NCI-H1930 (cell line): ENCODE measurements at regions not wholly inside any gene's neighbourhood (a gene's known extent, or its start where the extent isn't known, plus 50 kb on each side); places are given as distances from the start of the nearest gene placed in this dataset.
"Not testable (repeated sequence)": the region's sequence is repeated elsewhere in the genome, so short reads cannot be mapped to it uniquely, and the experiment has no call there.

ENCODE experiments used
- DNase-seq, 2 experiments: peaks; one replicate each; lab custom pipeline; 2025; lab: John Stamatoyannopoulos, UW

DNA sequence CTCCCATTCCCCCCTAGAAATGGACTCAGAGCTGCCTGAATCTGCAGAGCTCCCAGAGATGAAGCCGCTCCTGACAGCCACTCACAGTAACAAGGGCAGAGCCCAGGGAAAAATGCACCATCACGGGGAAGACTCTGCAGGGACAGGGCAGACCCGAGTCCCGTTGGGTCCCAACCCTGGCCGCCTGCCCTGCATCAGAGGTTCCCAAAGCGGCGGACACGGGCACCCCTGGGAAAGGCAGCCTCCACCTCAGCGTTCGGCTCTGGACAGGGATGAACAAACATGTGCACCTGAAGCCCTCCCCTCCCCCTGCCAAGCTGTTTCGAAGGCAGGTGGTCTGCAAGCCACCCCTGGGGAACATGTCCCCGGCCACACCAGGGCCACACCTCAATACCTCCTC is 320.4 kb downstream of the ADGRD1 start:
- DNase-seq = no peak

DNA sequence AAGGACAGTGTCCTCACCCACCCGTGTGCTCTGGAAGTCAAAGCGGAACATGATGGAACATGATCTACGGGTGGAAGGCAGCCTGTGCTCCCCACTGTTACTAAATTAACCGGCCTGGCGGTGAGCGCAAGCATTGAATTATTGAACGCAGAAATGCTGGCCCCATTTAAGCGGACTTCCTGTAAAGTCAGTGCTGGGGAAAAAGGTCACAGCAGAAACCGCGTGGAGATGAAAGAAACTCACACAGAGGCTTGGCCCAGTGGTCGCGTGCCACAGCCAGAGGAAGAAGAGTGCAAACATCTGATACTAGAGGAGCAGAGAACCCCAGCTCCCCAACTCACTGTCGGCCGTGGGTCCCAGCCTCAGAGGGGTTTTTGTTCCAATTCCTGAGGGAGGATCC is 321.2 kb downstream of the ADGRD1 start:
- DNase-seq = no peak

DNA sequence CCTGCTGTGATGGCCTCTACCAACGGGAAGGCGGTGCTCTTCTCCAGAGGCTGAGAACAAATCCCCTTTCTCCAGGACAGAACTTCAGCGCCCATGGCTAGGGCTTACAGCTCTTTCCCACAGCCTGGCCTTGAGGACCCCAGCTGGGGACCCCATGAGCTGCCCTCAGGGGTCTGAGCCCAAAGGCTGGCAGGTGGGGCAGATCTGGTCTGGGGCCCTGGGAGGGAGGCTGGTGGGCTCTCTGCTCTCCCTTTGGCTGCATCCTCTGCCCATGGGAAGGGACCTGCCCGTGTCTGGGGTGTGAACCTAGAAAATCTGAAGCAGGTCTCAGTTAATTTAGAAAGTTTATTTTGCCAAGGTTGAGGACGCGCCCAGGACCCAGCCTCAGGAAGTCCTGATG is 322.1 kb downstream of the ADGRD1 start:
- no peak for DNase-seq

DNA sequence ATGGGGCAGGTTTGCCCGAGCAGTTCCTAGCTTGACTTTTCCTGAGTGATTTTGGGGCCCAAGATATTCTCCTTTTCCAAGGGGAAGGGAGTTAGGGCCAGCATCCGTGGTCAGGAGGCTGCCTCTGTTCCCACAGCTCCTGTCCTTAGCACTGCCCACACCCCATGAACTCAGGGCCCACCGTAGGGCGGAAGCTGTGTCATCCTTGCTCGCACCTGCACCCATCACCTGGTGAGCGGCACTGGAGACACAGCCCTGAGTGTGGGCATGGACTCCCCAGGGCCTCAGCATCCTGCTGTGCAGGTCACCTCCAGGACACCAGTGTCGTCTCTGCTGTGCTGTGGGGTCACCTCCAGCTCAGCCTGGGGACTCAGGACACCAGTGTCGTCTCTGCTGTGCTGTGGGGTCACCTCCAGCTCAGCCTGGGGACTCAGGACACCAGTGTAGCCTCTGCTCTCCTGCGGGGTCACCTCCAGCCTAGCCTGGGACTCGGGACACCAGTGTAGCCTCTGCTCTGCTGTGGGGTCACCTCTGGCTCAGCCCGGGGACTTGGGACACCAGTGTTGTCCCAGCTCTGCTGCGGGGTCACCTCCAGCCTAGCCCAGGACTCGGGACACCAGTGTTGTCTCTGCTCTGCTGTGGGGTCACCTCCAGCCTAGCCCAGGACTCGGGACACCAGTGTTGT is 322.9 kb downstream of the ADGRD1 start:
- no peak for DNase-seq

DNA sequence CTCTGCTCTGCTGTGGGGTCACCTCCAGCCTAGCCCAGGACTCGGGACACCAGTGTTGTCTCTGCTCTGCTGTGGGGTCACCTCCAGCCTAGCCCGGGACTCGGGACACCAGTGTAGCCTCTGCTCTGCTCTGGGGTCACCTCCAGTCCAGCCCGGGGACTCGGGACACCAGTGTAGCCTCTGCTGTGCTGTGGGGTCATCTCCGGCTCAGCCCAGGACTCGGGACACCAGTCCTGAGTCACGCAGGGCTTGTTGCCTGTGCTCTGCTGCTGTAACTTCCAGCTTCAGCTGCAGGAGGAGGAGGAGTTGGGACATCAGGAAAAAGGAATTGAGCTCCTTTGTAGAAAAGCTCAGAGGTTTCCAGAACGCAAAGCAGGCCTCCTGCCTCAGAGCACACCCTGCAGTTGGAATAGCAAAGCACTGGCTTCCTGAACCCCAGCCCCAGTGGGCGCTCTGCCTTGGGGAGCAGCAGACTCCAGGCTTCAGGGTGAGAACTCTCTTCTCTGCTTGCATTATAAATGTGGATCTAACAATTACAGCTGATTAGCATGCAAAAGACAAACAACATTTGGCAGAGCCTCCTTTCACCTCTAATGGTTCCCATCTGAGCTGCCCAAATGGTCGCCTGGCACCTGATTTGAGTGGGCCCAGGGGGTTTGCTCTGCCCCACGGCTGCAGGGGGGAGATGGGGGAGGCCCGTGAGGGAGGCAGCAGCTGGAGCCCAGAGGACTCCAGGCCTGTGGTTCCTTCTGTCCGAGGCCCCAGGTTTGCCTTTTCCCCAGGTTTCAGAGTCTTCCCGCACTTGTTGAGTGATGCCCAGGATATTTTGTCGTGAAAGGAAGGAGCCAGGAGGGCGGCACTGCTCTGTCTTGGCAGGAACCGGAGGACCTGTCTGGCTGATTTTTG is 323.7 kb downstream of the ADGRD1 start:
- not testable (repeated sequence) for DNase-seq

DNA sequence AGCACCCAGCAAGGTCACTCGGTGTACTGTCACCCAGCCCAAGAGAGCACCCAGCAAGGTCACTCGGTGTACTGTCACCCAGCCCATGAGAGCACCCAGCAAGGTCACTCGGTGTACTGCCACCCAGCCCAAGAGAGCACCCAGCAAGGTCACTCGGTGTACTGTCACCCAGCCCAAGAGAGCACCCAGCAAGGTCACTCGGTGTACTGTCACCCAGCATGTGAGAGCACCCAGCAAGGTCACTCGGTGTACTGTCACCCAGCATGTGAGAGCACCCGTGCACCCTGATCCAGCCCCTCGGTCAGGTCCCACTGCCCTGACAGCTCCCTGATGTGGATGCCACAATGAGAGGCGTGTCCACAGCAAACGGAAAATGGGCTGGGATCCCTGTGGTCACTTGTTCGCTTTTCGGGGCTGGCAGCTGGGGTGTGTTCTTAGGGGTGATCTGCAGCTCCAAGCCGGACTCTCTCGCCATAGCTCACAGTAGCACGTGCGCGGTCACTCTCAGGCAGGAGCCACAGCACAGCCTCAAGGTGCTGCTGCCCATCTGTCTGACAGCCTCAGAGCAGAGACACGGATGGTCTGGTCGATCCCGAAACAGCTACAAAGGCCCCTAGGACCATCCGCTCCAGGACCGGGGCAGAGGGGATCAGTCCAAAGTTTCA is 324.9 kb downstream of the ADGRD1 start:
- DNase-seq = not testable (repeated sequence)

GRCh38 chr12:131279281-131279921 is 325.7 kb downstream of the ADGRD1 start:
- DNase-seq = no peak

- DNase-seq = no peak
Observed at GRCh38 chr12:131280426-131280825, 326.7 kb downstream of the ADGRD1 start.

DNA sequence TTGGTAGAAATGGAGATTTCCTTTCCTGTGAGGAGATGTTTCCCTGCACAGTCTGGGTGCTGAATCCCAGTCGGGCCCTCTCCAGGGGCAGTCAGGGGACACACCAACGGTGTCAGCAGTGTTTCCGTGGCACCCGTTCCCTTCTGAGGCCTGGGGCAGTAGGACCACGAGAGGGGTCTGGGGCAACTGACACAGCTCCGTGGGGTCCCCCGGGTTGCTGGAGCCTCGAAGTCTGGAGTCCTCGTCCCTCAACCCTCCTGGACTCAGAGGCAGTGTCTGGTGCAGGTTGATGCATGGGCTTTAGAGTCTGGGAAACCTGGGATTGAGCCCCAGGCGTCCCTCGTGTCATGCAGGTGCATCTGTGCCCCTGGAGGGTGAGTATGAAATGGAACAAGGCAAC is 327.3 kb downstream of the ADGRD1 start:
- DNase-seq = no peak

- no peak for DNase-seq
Observed at GRCh38 chr12:131282292-131283080, 328.8 kb downstream of the ADGRD1 start.

DNA sequence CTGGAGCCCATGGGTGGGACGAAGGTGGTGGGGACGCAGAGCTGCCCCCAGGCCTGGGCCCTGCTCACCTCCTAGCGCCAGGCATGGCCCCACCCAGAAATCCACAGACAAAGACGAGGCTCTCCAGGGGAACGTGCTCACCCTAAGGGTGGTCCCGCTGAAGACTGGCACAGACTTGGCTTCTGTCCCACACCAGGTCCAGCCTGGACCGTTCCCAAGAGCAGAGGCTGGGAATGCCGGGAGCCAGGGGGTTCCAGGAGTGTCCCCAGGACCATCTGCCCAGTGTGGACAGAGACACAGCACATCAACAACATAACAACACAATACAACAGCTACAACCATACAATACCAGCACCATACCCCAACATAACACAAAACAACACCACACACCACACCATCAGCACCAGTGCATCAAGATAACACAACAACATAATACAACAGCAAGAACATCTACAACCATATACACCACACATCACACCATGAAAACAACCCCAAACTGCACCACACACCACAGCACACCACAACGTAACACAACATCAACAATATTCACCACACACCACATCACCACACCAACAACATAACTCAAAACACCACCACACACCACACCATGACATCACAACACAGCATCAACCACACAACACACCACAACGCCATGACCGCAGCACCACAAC is 329.6 kb downstream of the ADGRD1 start:
- DNase-seq = no peak

- DNase-seq = not testable (repeated sequence)
Observed at GRCh38 chr12:131283862-131284825, 330.4 kb downstream of the ADGRD1 start.

GRCh38 chr12:131284954-131285904 is 331.5 kb downstream of the ADGRD1 start:
- not testable (repeated sequence) for DNase-seq

- DNase-seq = not testable (repeated sequence)
Observed at GRCh38 chr12:131285905-131286295, 332.2 kb downstream of the ADGRD1 start.

DNA sequence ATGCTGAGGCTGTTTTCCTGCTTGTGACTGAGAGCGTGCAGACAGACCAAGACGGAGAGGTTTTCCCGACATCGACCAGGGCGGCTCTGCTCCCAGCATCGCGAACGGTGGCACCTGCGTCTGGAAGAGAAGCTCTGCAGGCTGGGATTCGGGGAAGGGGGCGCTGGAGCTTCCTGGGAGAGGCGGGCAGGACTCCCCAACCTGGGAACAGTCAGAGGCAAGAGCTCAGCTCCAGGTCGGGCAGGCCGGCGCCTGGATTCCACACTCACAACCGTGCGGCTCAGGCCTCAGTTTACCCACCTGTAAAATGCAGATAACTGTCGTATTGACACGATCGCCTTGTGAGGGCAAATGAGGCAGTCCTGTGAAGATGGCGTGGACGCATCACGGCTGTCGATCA is 332.6 kb downstream of the ADGRD1 start:
- not testable (repeated sequence) for DNase-seq

GRCh38 chr12:131287015-131287937 is 333.6 kb downstream of the ADGRD1 start:
- no peak for DNase-seq
